GM10266 (cell line): ENCODE measurements at regions not wholly inside any gene's neighbourhood (a gene's known extent, or its start where the extent isn't known, plus 50 kb on each side); places are given as distances from the start of the nearest gene placed in this dataset.

Experiments
- DNase-seq: peaks from one replicate; pipeline ENCODE4 v3.0.0; 2012; ENCODE audit errors: extremely low spot score
- CTCF ChIP-seq: IDR thresholded peaks from 2 replicates; pipeline ENCODE4 v1.5.1; 2012; ENCODE audit warnings: mild to moderate bottlenecking, low read depth; ENCODE audit not compliant: control insufficient read depth, insufficient read depth; ENCODE audit errors: missing control alignments

- no peak for DNase-seq
- TF ChIP-seq CTCF = no peak
These were observed 179.7 kb downstream of the IGLL1 start for GRCh38 chr22:23400286-23400981.

- no peak for DNase-seq
- no peak for TF ChIP-seq CTCF
These were observed 180.5 kb downstream of the IGLL1 start for GRCh38 chr22:23399367-23400285.

GRCh38 chr22:23398701-23399366 is 181.3 kb downstream of the IGLL1 start:
- TF ChIP-seq CTCF = no peak
- DNase-seq = no peak

GRCh38 chr22:23397613-23398567 is 182.2 kb downstream of the IGLL1 start:
- TF ChIP-seq CTCF = no peak

GRCh38 chr22:23397008-23397612 is 183.0 kb downstream of the IGLL1 start:
- DNase-seq = no peak
- no peak for TF ChIP-seq CTCF

More at GRCh38 chr22:23397613-23398567, 182.2 kb downstream of the IGLL1 start:
- DNase-seq = no peak

GRCh38 chr22:23396362-23397007 is 183.6 kb downstream of the IGLL1 start:
- no peak for TF ChIP-seq CTCF
- no peak for DNase-seq
